ENCODE measurements at regions not wholly inside any gene's neighbourhood (a gene's known extent, or its start where the extent isn't known, plus 50 kb on each side); places are given as distances from the start of the nearest gene placed in this dataset.

DNA sequence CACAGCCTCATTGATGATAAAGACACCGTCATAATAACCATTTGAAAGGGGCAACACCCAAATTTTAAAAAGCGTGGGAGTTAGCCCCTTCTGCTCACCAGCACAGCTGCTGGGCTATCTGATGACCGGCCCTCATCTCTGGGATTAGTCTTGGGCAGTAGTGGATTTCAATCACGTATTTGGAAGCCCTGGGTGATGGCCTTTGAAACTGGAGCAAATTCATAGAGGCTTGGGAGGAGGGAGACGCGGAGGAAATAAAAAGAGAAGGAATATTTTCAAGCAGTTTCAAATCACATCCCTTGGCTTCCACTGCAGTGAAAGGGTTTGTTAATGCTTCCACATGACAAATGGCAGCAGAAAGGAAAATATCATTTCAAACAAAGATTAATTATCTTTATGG, 357.8 kb downstream of the ZNF516 start:
- TF ChIP-seq, protein P1, sequence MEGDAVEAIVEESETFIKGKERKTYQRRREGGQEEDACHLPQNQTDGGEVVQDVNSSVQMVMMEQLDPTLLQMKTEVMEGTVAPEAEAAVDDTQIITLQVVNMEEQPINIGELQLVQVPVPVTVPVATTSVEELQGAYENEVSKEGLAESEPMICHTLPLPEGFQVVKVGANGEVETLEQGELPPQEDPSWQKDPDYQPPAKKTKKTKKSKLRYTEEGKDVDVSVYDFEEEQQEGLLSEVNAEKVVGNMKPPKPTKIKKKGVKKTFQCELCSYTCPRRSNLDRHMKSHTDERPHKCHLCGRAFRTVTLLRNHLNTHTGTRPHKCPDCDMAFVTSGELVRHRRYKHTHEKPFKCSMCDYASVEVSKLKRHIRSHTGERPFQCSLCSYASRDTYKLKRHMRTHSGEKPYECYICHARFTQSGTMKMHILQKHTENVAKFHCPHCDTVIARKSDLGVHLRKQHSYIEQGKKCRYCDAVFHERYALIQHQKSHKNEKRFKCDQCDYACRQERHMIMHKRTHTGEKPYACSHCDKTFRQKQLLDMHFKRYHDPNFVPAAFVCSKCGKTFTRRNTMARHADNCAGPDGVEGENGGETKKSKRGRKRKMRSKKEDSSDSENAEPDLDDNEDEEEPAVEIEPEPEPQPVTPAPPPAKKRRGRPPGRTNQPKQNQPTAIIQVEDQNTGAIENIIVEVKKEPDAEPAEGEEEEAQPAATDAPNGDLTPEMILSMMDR (IDR thresholded peaks at IDR 0.05; ENCODE audit: insufficient read depth, low read depth, low read length), result no peak
- DNase-seq (ENCODE audit: low read depth), result no peak
- no peak overlapping the region for H3K4me3 ChIP-seq (ENCODE audit: low read depth, low read length)

DNA sequence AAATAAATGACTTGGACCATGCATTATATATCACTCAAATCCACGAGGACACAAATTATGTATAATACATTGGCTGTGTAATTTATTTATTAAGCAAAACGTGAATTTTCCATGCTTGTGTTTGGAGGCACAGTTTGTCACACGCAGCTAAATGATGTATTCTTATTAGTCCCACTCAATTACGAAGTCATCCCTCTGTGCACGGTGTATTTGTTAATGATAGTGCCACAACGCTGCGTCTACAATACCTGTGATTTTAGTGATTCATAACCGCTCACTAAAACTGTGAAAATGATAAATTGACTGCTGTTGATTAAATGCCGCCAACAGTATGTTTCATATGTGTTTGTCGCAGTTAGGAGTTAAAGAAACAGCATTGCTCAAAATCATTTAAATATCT, 358.3 kb downstream of the ZNF516 start:
- TF ChIP-seq, protein P1 (IDR thresholded peaks at IDR 0.05; ENCODE audit: insufficient read depth, low read depth, low read length), result no peak
- DNase-seq (ENCODE audit: low read depth), result no peak
- no peak overlapping the region for H3K4me3 ChIP-seq (ENCODE audit: low read depth, low read length)

DNA sequence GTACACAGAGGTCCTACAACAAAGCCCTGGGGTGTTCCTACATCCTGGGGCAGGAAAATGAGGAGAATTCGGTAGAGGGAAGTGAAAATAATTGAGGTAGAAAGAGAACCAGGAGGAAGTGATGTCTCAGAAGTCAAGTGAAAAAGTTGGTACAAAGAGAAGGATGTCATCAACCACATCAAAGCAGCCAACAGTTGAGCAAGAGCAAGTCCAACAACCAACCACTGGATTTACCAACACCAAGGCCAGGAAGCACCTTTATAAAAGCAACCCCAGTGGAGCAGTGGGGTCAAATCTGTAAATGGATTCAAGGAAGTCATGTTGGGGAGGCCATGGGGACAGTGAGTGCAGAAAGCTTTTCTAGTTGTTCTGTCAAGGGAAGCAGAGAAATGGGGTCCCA, 360.4 kb downstream of the ZNF516 start:
- no peak overlapping the region for H3K4me3 ChIP-seq (ENCODE audit: low read depth, low read length)
- TF ChIP-seq, protein P1 (IDR thresholded peaks at IDR 0.05; ENCODE audit: insufficient read depth, low read depth, low read length), result no peak
- DNase-seq (ENCODE audit: low read depth), result no peak

DNA sequence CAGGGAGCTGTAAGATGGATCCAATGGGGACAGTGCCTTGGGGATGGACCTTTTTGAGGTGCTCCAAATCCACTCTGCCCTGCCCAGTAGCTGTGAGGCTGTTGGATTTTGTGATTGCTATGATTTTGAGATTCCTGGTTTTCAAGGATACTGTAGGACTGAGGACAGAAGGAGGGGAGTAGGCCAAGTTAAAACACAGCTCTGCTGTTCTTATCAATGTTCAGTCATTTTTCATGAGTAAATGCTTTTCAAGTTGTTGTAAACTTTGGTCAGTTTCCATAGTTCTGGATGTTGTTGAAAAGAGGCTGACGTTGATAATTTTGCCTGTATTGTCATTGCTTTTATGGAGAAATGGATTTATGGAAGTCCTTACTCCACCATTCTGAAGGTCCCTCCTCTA, 361.2 kb downstream of the ZNF516 start:
- DNase-seq (ENCODE audit: low read depth), result no peak
- H3K4me3 ChIP-seq (ENCODE audit: low read depth, low read length), result no peak overlapping the region
- TF ChIP-seq, protein P1 (IDR thresholded peaks at IDR 0.05; ENCODE audit: insufficient read depth, low read depth, low read length), result no peak

DNA sequence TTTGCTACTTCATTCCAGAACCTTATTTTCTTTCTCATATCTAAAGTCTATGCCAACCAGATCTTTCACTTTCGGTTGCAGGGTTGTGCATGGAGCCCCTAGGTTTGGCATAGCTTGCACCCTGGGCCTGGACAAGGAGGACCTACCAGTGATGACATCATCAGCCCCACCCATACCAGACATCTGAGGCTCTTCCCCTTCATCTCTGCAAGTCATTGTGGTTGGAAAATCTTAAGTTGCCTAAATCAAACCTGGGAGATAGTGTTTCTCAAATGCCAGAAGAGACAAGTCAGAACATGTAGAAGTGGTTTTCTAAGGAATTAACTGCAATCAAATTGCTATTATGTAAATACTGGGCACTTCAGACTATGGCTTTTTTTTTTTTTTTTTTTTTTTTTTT, 363.3 kb downstream of the ZNF516 start:
- H3K4me3 ChIP-seq (ENCODE audit: low read depth, low read length), result no peak overlapping the region
- no peak for DNase-seq (ENCODE audit: low read depth)
- TF ChIP-seq, protein P1 (IDR thresholded peaks at IDR 0.05; ENCODE audit: insufficient read depth, low read depth, low read length), result no peak

DNA sequence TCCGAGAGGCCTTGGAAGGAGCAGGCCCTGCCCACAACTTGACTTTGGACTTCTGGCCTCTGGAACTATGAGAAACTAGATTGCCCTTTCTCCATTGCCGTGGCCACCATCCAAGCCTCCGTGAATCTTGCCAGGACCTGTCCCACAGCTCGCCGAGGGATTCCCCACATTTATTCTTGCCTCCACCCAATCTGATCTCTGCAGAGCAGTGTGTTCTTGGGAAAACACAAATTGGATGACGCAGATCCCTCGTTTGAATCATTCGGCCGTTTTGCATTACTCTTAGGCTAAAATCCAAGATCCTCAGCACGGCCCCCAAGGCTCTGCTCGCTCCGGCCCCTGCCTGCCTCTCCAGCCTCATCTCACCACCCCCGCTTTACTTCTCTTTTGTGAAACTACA, 364.2 kb downstream of the ZNF516 start:
- TF ChIP-seq, protein P1 (IDR thresholded peaks at IDR 0.05; ENCODE audit: insufficient read depth, low read depth, low read length), result no peak
- no peak for DNase-seq (ENCODE audit: low read depth)
- no peak overlapping the region for H3K4me3 ChIP-seq (ENCODE audit: low read depth, low read length)

DNA sequence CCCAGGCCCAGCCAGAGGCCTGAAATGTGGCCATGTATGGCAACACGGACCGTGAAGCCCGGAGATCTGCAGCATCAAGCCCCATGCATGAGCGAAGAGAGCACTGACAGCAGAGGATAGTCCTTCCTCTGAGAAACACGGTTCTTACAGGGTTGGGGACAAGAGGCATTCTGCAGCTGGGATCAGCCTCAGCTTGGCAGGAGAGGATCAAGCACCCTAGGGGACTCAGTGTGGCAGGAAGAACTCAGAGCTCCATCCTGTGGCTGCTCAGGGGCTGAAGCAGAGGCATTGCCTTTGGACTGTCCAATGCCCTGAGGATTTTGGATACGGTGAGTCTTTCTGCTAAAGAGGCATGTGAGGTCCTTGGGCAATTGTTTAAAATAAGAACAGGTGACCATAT, 368.7 kb downstream of the ZNF516 start:
- H3K4me3 ChIP-seq (ENCODE audit: low read depth, low read length), result no peak overlapping the region
- TF ChIP-seq, protein P1 (IDR thresholded peaks at IDR 0.05; ENCODE audit: insufficient read depth, low read depth, low read length), result no peak
- DNase-seq (ENCODE audit: low read depth), result no peak

All from fibroblast of villous mesenchyme (primary cell).